ENCODE measurements at regions not wholly inside any gene's neighbourhood (a gene's known extent, or its start where the extent isn't known, plus 50 kb on each side); places are given as distances from the start of the nearest gene placed in this dataset.
"Not testable (repeated sequence)": the region's sequence is repeated elsewhere in the genome, so short reads cannot be mapped to it uniquely, and the experiment has no call there.

GRCh38 chr2:39996653-39997080, 217.6 kb upstream of the THUMPD2 start:
- Histone ChIP-seq H3K27me3 (ENCODE audit: low read depth, low read length) (no peaks in the 10 kb centered on the region), H3K27ac (ENCODE audit: low read length) (no peak overlapping the region), H3K4me3 (ENCODE audit: low read depth in 1 of 2, low read length in 2 of 2) (no peak overlapping the region), H3K36me3 (ENCODE audit: control insufficient read depth in 1 of 2, insufficient read depth in 2 of 2, low read length in 2 of 2) (no peaks in the 10 kb centered on the region), H3K4me1 (ENCODE audit: control insufficient read depth in 1 of 2, insufficient read depth in 2 of 2, low read length in 2 of 2) (no peaks in the 10 kb centered on the region), H3K9me3 (ENCODE audit: control insufficient read depth in 1 of 2, low read length in 2 of 2) (no peaks in the 10 kb centered on the region)

GRCh38 chr2:39995005-39995737, 216.1 kb upstream of the THUMPD2 start:
- no peaks in the 10 kb centered on the region for H3K27me3 ChIP-seq (ENCODE audit: low read depth, low read length)
- H3K4me1 ChIP-seq (ENCODE audit: control insufficient read depth in 1 of 2, insufficient read depth in 2 of 2, low read length in 2 of 2) = no peaks in the 10 kb centered on the region
- H3K36me3 ChIP-seq (ENCODE audit: control insufficient read depth in 1 of 2, insufficient read depth in 2 of 2, low read length in 2 of 2) = no peaks in the 10 kb centered on the region
- no peak overlapping the region for H3K27ac ChIP-seq (ENCODE audit: low read length)
- H3K4me3 ChIP-seq (ENCODE audit: low read depth in 1 of 2, low read length in 2 of 2) = no peak overlapping the region
- H3K9me3 ChIP-seq (ENCODE audit: control insufficient read depth in 1 of 2, low read length in 2 of 2) = no peaks in the 10 kb centered on the region

- Histone ChIP-seq H3K27ac (ENCODE audit: low read length) (no peak overlapping the region), H3K4me3 (ENCODE audit: low read depth in 1 of 2, low read length in 2 of 2) (no peak overlapping the region), H3K9me3 (ENCODE audit: control insufficient read depth in 1 of 2, low read length in 2 of 2) (no peaks in the 10 kb centered on the region), H3K27me3 (ENCODE audit: low read depth, low read length) (no peaks in the 10 kb centered on the region), H3K36me3 (ENCODE audit: control insufficient read depth in 1 of 2, insufficient read depth in 2 of 2, low read length in 2 of 2) (no peaks in the 10 kb centered on the region), H3K4me1 (ENCODE audit: control insufficient read depth in 1 of 2, insufficient read depth in 2 of 2, low read length in 2 of 2) (no peaks in the 10 kb centered on the region)
Observed at GRCh38 chr2:39994151-39994550, 215.1 kb upstream of the THUMPD2 start.

GRCh38 chr2:39991298-39991697, 212.2 kb upstream of the THUMPD2 start:
- Histone ChIP-seq H3K9me3 (ENCODE audit: control insufficient read depth in 1 of 2, low read length in 2 of 2) (no peaks in the 10 kb centered on the region), H3K4me3 (ENCODE audit: low read depth in 1 of 2, low read length in 2 of 2) (no peak overlapping the region), H3K27ac (ENCODE audit: low read length) (no peak overlapping the region), H3K27me3 (ENCODE audit: low read depth, low read length) (no peaks in the 10 kb centered on the region), H3K4me1 (ENCODE audit: control insufficient read depth in 1 of 2, insufficient read depth in 2 of 2, low read length in 2 of 2) (no peaks in the 10 kb centered on the region), H3K36me3 (ENCODE audit: control insufficient read depth in 1 of 2, insufficient read depth in 2 of 2, low read length in 2 of 2) (no peaks in the 10 kb centered on the region)

GRCh38 chr2:39990335-39990900, 211.4 kb upstream of the THUMPD2 start:
- no peaks in the 10 kb centered on the region for H3K36me3 ChIP-seq (ENCODE audit: control insufficient read depth in 1 of 2, insufficient read depth in 2 of 2, low read length in 2 of 2)
- no peak overlapping the region for H3K27ac ChIP-seq (ENCODE audit: low read length)
- H3K27me3 ChIP-seq (ENCODE audit: low read depth, low read length) = no peaks in the 10 kb centered on the region
- H3K9me3 ChIP-seq (ENCODE audit: control insufficient read depth in 1 of 2, low read length in 2 of 2) = no peaks in the 10 kb centered on the region
- H3K4me1 ChIP-seq (ENCODE audit: control insufficient read depth in 1 of 2, insufficient read depth in 2 of 2, low read length in 2 of 2) = no peaks in the 10 kb centered on the region
- H3K4me3 ChIP-seq (ENCODE audit: low read depth in 1 of 2, low read length in 2 of 2) = no peak overlapping the region

- H3K27ac ChIP-seq (ENCODE audit: low read length) = no peak overlapping the region
Observed at GRCh38 chr2:39989888-39990287, 210.8 kb upstream of the THUMPD2 start.

GRCh38 chr2:39981883-39982311, 202.8 kb upstream of the THUMPD2 start:
- no peak overlapping the region for H3K4me3 ChIP-seq (ENCODE audit: low read depth in 1 of 2, low read length in 2 of 2)
- H3K9me3 ChIP-seq (ENCODE audit: control insufficient read depth in 1 of 2, low read length in 2 of 2) = no peaks in the 10 kb centered on the region
- no peaks in the 10 kb centered on the region for H3K36me3 ChIP-seq (ENCODE audit: control insufficient read depth in 1 of 2, insufficient read depth in 2 of 2, low read length in 2 of 2)
- no peaks in the 10 kb centered on the region for H3K27me3 ChIP-seq (ENCODE audit: low read depth, low read length)
- H3K27ac ChIP-seq (ENCODE audit: low read length) = no peak overlapping the region
- no peaks in the 10 kb centered on the region for H3K4me1 ChIP-seq (ENCODE audit: control insufficient read depth in 1 of 2, insufficient read depth in 2 of 2, low read length in 2 of 2)

More at GRCh38 chr2:39989888-39990287, 210.8 kb upstream of the THUMPD2 start:
- Histone ChIP-seq H3K27me3 (ENCODE audit: low read depth, low read length) (no peaks in the 10 kb centered on the region), H3K36me3 (ENCODE audit: control insufficient read depth in 1 of 2, insufficient read depth in 2 of 2, low read length in 2 of 2) (no peaks in the 10 kb centered on the region), H3K4me3 (ENCODE audit: low read depth in 1 of 2, low read length in 2 of 2) (no peak overlapping the region), H3K4me1 (ENCODE audit: control insufficient read depth in 1 of 2, insufficient read depth in 2 of 2, low read length in 2 of 2) (no peaks in the 10 kb centered on the region), H3K9me3 (ENCODE audit: control insufficient read depth in 1 of 2, low read length in 2 of 2) (no peaks in the 10 kb centered on the region)

GRCh38 chr2:39975476-39976020, 196.5 kb upstream of the THUMPD2 start:
- Histone ChIP-seq H3K4me1 (ENCODE audit: control insufficient read depth in 1 of 2, insufficient read depth in 2 of 2, low read length in 2 of 2) (no peaks in the 10 kb centered on the region), H3K27ac (ENCODE audit: low read length) (no peak overlapping the region), H3K36me3 (ENCODE audit: control insufficient read depth in 1 of 2, insufficient read depth in 2 of 2, low read length in 2 of 2) (no peaks in the 10 kb centered on the region), H3K9me3 (ENCODE audit: control insufficient read depth in 1 of 2, low read length in 2 of 2) (no peaks in the 10 kb centered on the region), H3K4me3 (ENCODE audit: low read depth in 1 of 2, low read length in 2 of 2) (no peak overlapping the region), H3K27me3 (ENCODE audit: low read depth, low read length) (no peaks in the 10 kb centered on the region)

- Histone ChIP-seq H3K36me3 (ENCODE audit: control insufficient read depth in 1 of 2, insufficient read depth in 2 of 2, low read length in 2 of 2) (no peaks in the 10 kb centered on the region), H3K9me3 (ENCODE audit: control insufficient read depth in 1 of 2, low read length in 2 of 2) (peaks cover 0 to 10% of the 10 kb centered on the region in 2 donors), H3K4me3 (ENCODE audit: low read depth in 1 of 2, low read length in 2 of 2) (no peak overlapping the region), H3K4me1 (ENCODE audit: control insufficient read depth in 1 of 2, insufficient read depth in 2 of 2, low read length in 2 of 2) (no peaks in the 10 kb centered on the region), H3K27me3 (ENCODE audit: low read depth, low read length) (no peaks in the 10 kb centered on the region), H3K27ac (ENCODE audit: low read length) (no peak overlapping the region)
Observed at GRCh38 chr2:39968037-39968436, 189.0 kb upstream of the THUMPD2 start.

GRCh38 chr2:39960681-39961080, 181.6 kb upstream of the THUMPD2 start:
- H3K27me3 ChIP-seq (ENCODE audit: low read depth, low read length); H3K36me3 ChIP-seq (ENCODE audit: control insufficient read depth in 1 of 2, insufficient read depth in 2 of 2, low read length in 2 of 2); H3K27ac ChIP-seq (ENCODE audit: low read length); H3K4me3 ChIP-seq (ENCODE audit: low read depth in 1 of 2, low read length in 2 of 2); H3K9me3 ChIP-seq (ENCODE audit: control insufficient read depth in 1 of 2, low read length in 2 of 2); H3K4me1 ChIP-seq (ENCODE audit: control insufficient read depth in 1 of 2, insufficient read depth in 2 of 2, low read length in 2 of 2): not testable (repeated sequence)

- Histone ChIP-seq H3K4me3 (ENCODE audit: low read depth in 1 of 2, low read length in 2 of 2) (no peak overlapping the region), H3K27ac (ENCODE audit: low read length) (no peak overlapping the region), H3K27me3 (ENCODE audit: low read depth, low read length) (no peaks in the 10 kb centered on the region), H3K4me1 (ENCODE audit: control insufficient read depth in 1 of 2, insufficient read depth in 2 of 2, low read length in 2 of 2) (no peaks in the 10 kb centered on the region), H3K36me3 (ENCODE audit: control insufficient read depth in 1 of 2, insufficient read depth in 2 of 2, low read length in 2 of 2) (no peaks in the 10 kb centered on the region), H3K9me3 (ENCODE audit: control insufficient read depth in 1 of 2, low read length in 2 of 2) (no peaks in the 10 kb centered on the region)
Observed at GRCh38 chr2:39954346-39954745, 175.3 kb upstream of the THUMPD2 start.

Data from muscle layer of duodenum (tissue), 2 donors.